Peyer's patch (tissue), 4 donors: ENCODE measurements at regions not wholly inside any gene's neighbourhood (a gene's known extent, or its start where the extent isn't known, plus 50 kb on each side); places are given as distances from the start of the nearest gene placed in this dataset.
A peak's percentile ranks its signal among the peaks of the same experiment; 100 is the strongest.

ENCODE experiments used
- CTCF ChIP-seq, 6 experiments: fragments of 450-650 bp in 4 of 6; fragments of 200-600 bp in 2 of 6; sonication (generic) in 1 of 6; IDR thresholded peaks; one replicate each; pipeline ENCODE4 v1.5.1; 2017 to 2019; ENCODE audit warnings: antibody characterized with exemption in 6 of 6, mild to moderate bottlenecking in 3 of 6, moderate library complexity in 1 of 6
- POLR2A ChIP-seq, 2 donors: fragments of 450-650 bp; IDR thresholded peaks; one replicate each; pipeline ENCODE4 v1.5.1; 2017; ENCODE audit warnings: antibody characterized with exemption in 2 of 2, mild to moderate bottlenecking in 2 of 2, moderate library complexity in 2 of 2

DNA sequence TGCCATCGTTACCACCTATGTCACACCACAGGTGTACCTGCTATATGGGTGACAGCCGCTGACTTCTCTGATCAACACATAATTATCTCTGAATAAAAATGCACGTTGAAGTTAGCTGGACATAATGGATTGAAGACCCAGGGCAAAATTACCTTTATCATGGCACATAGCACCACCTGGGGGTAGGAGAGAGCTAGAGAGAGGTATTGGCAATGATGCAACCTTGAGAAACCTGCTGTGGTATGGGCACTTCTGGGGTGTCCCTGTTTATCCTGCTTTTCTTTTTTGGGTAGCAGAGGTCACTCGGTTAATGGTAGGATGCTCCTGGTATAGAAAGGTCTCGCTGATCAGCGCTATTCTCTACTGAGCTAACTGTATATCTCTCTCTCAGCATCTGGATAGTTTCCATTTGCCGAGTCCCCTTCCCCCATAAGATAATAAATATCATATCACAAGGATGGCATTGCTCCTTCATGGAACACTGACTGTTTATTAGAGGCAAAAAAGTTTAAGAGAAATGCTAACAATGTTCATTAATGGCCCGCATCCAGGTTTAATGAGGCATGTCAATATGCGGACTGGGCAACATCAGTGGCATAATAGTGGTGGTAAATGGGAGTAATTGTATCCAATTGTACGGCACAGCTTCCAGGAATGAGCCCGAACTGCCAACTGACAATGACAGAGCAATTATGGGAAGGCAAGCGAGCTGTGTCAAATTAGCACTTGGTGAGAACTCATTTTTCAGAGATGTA, 323.1 kb downstream of the TFEC start:
- TF ChIP-seq CTCF (IDR thresholded peaks at IDR 0.05) (peak in 3 of 6 experiments; percentile 48 to 56 (median 52)), POLR2A (IDR thresholded peaks at IDR 0.05) (no peak)
